ENCODE measurements at regions not wholly inside any gene's neighbourhood (a gene's known extent, or its start where the extent isn't known, plus 50 kb on each side); places are given as distances from the start of the nearest gene placed in this dataset.

GRCh38 chr15:38921471-38921870 lies 356.9 kb upstream of the RASGRP1 start:
- in situ Hi-C loops (cut with HindIII; ENCODE audit: low sequenced_read_pairs), result no loop called here
- DNase-seq (ENCODE audit: low read depth, low spot score), result no peak
- H3K4me3 ChIP-seq (ENCODE audit: low read depth, low read length), result no peak overlapping the region
- no peak for TF ChIP-seq CTCF (IDR thresholded peaks at IDR 0.05; ENCODE audit: low read depth, low read length)

GRCh38 chr15:38928431-38928830 lies 363.8 kb upstream of the RASGRP1 start:
- no peak for TF ChIP-seq CTCF (IDR thresholded peaks at IDR 0.05; ENCODE audit: low read depth, low read length)
- no peak for DNase-seq (ENCODE audit: low read depth, low spot score)
- no peak overlapping the region for H3K4me3 ChIP-seq (ENCODE audit: low read depth, low read length)
- in situ Hi-C loops (cut with HindIII; ENCODE audit: low sequenced_read_pairs), result no loop called here

DNA sequence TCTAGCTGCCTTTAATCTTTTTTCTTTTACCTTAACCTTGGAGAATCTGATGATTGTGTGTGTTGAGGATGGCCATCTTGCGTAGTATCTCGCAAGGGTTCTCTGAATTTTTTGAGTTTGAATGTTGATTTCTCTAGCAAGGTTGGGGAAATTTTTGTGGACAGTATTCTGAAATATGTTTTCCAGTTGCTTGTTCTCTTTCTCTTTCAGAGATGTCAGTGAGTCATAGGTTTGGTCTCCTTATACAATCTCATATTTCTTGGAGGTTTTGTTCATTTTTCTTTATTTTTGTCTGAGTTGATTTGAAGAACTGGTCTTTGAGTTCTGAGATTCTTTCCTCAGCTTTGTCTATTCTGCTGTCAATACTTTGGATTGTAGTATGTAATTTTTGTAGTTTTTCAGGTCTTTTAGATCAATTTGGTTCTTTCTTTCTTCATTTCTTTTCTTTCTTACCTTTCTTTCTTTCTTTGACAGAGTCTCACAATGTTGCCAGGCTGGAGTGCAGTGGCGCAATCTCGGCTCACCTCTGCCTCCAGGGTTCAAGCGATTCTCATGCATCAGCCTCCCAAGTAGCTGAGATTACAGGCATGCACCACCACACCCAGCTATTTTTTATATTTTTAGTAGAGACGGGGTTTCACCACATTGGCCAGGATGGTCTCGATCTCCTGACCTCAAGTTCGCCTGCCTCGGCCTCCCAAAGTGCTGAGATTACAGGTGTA lies 366.4 kb upstream of the RASGRP1 start:
- DNase-seq (ENCODE audit: low read depth, low spot score), result peak; percentile 43
- in situ Hi-C loops (cut with HindIII; ENCODE audit: low sequenced_read_pairs), result no loop called here
- no peak overlapping the region for H3K4me3 ChIP-seq (ENCODE audit: low read depth, low read length)
- no peak for TF ChIP-seq CTCF (IDR thresholded peaks at IDR 0.05; ENCODE audit: low read depth, low read length)

DNA sequence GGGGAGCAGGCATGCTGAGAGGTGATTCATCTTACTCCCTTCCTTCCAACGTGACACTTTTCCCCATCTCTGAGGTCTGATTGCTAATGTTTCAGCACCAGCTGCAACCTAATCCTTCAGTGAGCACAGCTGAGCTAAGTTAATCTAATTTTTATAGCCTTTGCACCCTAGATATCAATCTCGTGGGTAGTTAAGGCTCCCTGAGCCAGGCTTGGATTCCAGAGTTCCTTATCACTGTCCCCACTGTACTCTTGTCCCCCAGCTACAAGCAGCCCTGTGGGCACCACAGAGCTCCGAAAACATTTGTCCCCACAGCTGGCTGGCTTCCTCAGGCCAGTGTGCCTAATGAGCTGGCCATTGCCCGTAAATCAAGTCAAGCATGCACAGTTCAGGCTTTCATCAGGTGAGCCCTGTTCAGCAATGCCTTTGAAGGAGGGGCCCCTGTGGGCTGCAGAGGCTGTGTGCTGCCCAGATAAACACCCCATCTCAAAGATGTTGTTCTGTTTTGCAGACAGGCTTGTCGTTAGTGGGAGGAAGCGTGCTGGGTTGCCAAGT lies 376.9 kb upstream of the RASGRP1 start:
- in situ Hi-C loops (cut with HindIII; ENCODE audit: low sequenced_read_pairs), result no loop called here
- peak; percentile 31 for DNase-seq (ENCODE audit: low read depth, low spot score)

GRCh38 chr15:38944536-38944935 lies 379.9 kb upstream of the RASGRP1 start:
- DNase-seq (ENCODE audit: low read depth, low spot score), result no peak
- in situ Hi-C loops (cut with HindIII; ENCODE audit: low sequenced_read_pairs), result no loop called here
- H3K4me3 ChIP-seq (ENCODE audit: low read depth, low read length), result no peak overlapping the region
- no peak for TF ChIP-seq CTCF (IDR thresholded peaks at IDR 0.05; ENCODE audit: low read depth, low read length)

More for the DNA sequence above, 376.9 kb upstream of the RASGRP1 start:
- H3K4me3 ChIP-seq (ENCODE audit: low read depth, low read length), result no peak overlapping the region
- TF ChIP-seq CTCF (IDR thresholded peaks at IDR 0.05; ENCODE audit: low read depth, low read length), result no peak

- in situ Hi-C loops (cut with HindIII; ENCODE audit: low sequenced_read_pairs), result no loop called here
- H3K4me3 ChIP-seq (ENCODE audit: low read depth, low read length), result no peak overlapping the region
- no peak for TF ChIP-seq CTCF (IDR thresholded peaks at IDR 0.05; ENCODE audit: low read depth, low read length)
- no peak for DNase-seq (ENCODE audit: low read depth, low spot score)
These were observed 381.1 kb upstream of the RASGRP1 start for GRCh38 chr15:38945551-38946298.

Data from astrocyte of the spinal cord (primary cell).